Testis (tissue), 2 donors: ENCODE measurements at regions not wholly inside any gene's neighbourhood (a gene's known extent, or its start where the extent isn't known, plus 50 kb on each side); places are given as distances from the start of the nearest gene placed in this dataset.
A peak's percentile ranks its signal among the peaks of the same experiment; 100 is the strongest.
"Not testable (repeated sequence)": the region's sequence is repeated elsewhere in the genome, so short reads cannot be mapped to it uniquely, and the experiment has no call there.

Experiments
- DNase-seq: peaks from one replicate; pipeline ENCODE4 v3.0.0-alpha.2; 2019
- H3K27ac ChIP-seq, 2 donors: fragments of 200-600 bp; sonication (generic); one replicate each; pipeline ENCODE4 v1.5.1; 2019
- H3K27me3 ChIP-seq: fragments of 200-600 bp; sonication (generic); one replicate; pipeline ENCODE4 v1.5.1; 2019
- H3K36me3 ChIP-seq: fragments of 200-600 bp; sonication (generic); one replicate; pipeline ENCODE4 v1.5.1; 2017; ENCODE audit warnings: low read depth; ENCODE audit errors: missing control alignments
- H3K4me1 ChIP-seq: fragments of 200-600 bp; sonication (generic); one replicate; pipeline ENCODE4 v1.5.1; 2019
- H3K4me3 ChIP-seq, 2 donors: fragments of 200-600 bp; sonication (generic); one replicate each; pipeline ENCODE4 v1.5.1; 2017 to 2019
- H3K9me3 ChIP-seq: fragments of 200-600 bp; sonication (generic); one replicate; pipeline ENCODE4 v1.5.1; 2017
- POLR2A ChIP-seq: fragments of 450-650 bp; IDR thresholded peaks from one replicate; pipeline ENCODE4 v1.6.1; 2017; ENCODE audit warnings: antibody characterized with exemption, mild to moderate bottlenecking, moderate library complexity
- WGBS, 2 donors: methylation state at CpG; one replicate each; pipeline ENCODE4 v1.1.5; 2018; 5-methylcytosine and 5-hydroxymethylcytosine counted together
- intact Hi-C: fragments of 100-400 bp; cut with DNase I; formaldehyde crosslinking; loops from one replicate; pipeline ENCODE4 v1.15.1; 2023; ENCODE audit warnings: low total_unique reads
- TF ChIP-seq, protein P1 (sequence below), 3 experiments: fragments of 450-650 bp in 2 of 3; fragments of 200-600 bp in 1 of 3; sonication (generic) in 1 of 3; IDR thresholded peaks; one replicate each; pipeline ENCODE4 v1.5.1; 2016 to 2019; ENCODE audit warnings: antibody characterized with exemption in 3 of 3, mild to moderate bottlenecking in 2 of 3, moderate library complexity in 1 of 3

DNA sequence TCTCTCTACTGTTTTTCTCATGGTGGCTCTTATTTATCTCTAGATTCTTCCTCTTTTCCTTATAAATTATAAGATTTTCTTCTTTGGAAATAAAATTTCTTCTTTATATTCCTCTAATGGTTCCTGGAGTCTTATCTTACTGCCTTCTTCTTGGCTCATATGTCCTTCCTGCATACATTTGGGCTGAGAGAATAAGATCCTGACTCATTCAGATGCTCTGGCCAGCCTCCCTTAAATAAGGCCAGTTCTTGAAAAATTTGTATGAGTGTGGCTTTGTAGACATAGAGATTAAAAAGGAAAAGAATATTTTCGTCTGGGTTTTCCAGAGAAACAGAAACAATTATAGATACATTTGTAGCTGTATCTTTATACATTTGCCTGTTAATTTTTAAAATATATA lies 411.3 kb downstream of the KIF20B start:
- Histone ChIP-seq H3K36me3 (no peaks in the 10 kb centered on the region), H3K4me1 (no peaks in the 10 kb centered on the region), H3K27ac (no peak overlapping the region), H3K27me3 (no peaks in the 10 kb centered on the region), H3K9me3 (no peaks in the 10 kb centered on the region), H3K4me3 (no peak overlapping the region)
- DNase-seq: no peak
- no peak for TF ChIP-seq POLR2A
- TF ChIP-seq, protein P1, sequence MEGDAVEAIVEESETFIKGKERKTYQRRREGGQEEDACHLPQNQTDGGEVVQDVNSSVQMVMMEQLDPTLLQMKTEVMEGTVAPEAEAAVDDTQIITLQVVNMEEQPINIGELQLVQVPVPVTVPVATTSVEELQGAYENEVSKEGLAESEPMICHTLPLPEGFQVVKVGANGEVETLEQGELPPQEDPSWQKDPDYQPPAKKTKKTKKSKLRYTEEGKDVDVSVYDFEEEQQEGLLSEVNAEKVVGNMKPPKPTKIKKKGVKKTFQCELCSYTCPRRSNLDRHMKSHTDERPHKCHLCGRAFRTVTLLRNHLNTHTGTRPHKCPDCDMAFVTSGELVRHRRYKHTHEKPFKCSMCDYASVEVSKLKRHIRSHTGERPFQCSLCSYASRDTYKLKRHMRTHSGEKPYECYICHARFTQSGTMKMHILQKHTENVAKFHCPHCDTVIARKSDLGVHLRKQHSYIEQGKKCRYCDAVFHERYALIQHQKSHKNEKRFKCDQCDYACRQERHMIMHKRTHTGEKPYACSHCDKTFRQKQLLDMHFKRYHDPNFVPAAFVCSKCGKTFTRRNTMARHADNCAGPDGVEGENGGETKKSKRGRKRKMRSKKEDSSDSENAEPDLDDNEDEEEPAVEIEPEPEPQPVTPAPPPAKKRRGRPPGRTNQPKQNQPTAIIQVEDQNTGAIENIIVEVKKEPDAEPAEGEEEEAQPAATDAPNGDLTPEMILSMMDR (IDR thresholded peaks at IDR 0.05): no peak
- WGBS, 2 donors: 60 to 73% methylated on average over 1 of the region's 1 CpG
- intact Hi-C loops: no loop called here

DNA sequence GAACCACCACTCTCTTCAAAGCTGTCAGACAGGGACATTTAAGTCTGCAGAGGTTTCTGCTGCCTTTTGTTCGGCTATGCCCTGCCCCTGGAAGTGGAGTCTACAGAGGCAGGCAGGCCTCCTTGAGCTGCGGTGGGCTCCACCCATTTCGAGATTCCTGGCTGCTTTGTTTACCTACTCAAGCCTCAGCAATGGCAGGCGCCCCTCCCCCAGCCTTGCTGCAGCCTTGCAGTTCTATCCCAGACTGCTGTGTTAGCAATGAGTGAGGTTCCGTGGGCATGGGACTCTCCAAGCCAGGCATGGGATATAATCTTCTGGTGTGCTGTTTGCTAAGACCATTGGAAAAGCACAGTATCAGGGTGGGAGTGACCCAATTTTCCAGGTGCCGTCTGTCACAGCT lies 417.2 kb downstream of the KIF20B start:
- H3K4me1 ChIP-seq, intact Hi-C loops, H3K4me3 ChIP-seq, H3K36me3 ChIP-seq, H3K9me3 ChIP-seq, H3K27ac ChIP-seq, H3K27me3 ChIP-seq, DNase-seq: not testable (repeated sequence)
- WGBS, 2 donors: 87 to 90% methylated on average over 5 to 6 of the region's 6 CpGs

DNA sequence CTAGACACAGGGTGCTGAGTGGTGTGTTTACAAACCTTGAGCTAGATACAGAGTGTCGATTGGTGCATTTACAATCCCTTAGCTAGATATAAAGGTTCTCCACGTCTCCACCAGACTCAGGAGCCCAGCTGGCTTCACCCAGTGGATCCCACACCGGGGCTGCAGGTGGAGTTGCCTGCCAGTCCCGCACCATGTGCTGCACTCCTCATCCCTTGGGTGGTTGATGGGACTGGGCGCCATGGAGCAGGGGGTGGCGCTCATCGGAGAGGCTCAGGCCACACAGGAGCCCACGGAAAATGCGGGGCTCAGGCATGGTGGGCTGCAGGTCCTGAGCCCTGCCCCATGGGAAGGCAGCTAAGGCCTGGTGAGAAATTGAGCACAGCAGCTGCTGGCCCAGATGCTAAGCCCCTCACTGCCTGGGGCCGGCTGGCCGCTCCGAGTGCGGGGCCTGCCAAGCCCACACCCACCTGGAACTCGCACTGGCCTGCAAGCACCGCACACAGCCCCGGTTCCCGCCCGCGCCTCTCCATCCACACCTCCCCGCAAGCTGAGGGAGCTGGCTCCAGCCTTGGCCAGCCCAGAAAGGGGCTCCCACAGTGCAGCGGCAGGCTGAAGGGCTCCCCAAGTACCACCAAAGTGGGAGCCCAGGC lies 418.4 kb downstream of the KIF20B start:
- H3K36me3 ChIP-seq, H3K27me3 ChIP-seq, DNase-seq, H3K4me3 ChIP-seq, H3K4me1 ChIP-seq, intact Hi-C loops, H3K27ac ChIP-seq, H3K9me3 ChIP-seq: not testable (repeated sequence)
- 86 to 100% methylated on average over 1 to 20 of the region's 21 CpGs for WGBS, 2 donors

DNA sequence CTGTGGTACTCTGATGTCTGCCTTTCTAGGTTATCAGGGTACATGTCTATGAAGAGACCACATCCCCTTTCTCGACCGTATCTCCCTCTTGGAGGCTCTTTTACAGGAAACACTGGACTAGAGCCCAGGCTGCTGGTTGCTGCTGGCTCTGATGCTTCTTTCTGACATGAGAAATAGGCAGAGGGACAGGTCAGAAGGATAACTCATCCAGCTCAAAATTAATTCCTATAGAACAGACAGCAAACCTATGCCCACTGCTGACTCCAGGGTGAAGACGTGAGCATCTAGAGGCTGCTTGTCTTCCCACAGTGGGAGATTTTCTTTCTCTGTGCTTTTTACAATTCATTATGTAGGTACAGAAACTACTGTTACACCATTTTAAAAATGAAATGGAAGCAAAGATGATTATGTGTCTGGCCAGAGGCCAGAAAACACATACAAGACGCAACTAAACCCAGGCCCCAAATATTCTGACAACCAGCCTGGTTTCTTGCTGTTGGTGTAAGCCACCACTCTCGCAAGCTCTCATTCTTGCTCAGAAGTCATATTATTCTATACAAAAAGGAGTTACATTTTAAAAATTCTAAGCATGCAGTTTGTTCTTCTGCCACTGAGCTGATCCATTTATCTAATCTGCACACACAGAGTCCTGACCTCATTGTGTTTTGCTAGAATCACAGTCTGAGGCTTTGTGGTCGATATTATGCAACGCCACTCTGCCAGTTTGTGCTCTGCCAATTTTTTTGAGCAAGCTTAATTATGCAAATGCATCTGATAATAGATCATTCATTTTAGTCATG lies 424.3 kb downstream of the KIF20B start:
- TF ChIP-seq, protein P1 (IDR thresholded peaks at IDR 0.05): no peak
- no peak for TF ChIP-seq POLR2A
- Histone ChIP-seq H3K4me1 (peaks cover 9% of the 10 kb centered on the region), H3K27ac (peak overlapping the region; percentile 8 to 37), H3K27me3 (no peaks in the 10 kb centered on the region), H3K9me3 (no peaks in the 10 kb centered on the region), H3K36me3 (no peaks in the 10 kb centered on the region), H3K4me3 (no peak overlapping the region)
- intact Hi-C loops: no loop called here
- DNase-seq: no peak
- WGBS, 2 donors: 33 to 47% methylated on average over 7 of the region's 7 CpGs

DNA sequence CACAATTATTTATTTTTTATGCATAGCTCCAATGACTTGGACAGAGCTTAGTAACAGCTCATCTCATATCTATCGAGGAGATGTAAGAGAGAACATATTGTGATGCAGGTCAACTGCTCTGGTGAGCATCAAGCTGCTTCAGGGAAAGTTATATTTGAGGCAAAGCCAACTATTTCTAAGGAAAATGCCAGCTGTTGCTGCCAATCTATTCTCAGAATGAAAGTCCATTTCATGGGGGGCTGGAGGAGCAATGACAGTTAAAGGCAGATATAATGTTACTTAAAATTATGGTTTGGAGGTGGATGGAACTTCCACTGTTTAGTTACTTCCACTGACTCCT lies 424.8 kb downstream of the KIF20B start:
- no peak for TF ChIP-seq POLR2A
- TF ChIP-seq, protein P1 (IDR thresholded peaks at IDR 0.05): no peak
- H3K27ac ChIP-seq: no peak overlapping the region
- no peak for DNase-seq
- WGBS, 2 donors: 52 to 54% methylated on average over 1 of the region's 1 CpG
- H3K4me1 ChIP-seq: peaks cover 9% of the 10 kb centered on the region
- no peak overlapping the region for H3K4me3 ChIP-seq
- no peaks in the 10 kb centered on the region for H3K9me3 ChIP-seq
- intact Hi-C loops: no loop called here
- no peaks in the 10 kb centered on the region for H3K36me3 ChIP-seq
- H3K27me3 ChIP-seq: no peaks in the 10 kb centered on the region
